Uterus (tissue), 2 donors: ENCODE measurements at regions not wholly inside any gene's neighbourhood (a gene's known extent, or its start where the extent isn't known, plus 50 kb on each side); places are given as distances from the start of the nearest gene placed in this dataset.

Experiments
- POLR2A ChIP-seq, 2 donors: fragments of 450-650 bp; IDR thresholded peaks; one replicate each; pipeline ENCODE4 v1.6.1; 2016; ENCODE audit warnings: antibody characterized with exemption in 2 of 2, mild to moderate bottlenecking in 1 of 2, moderate library complexity in 1 of 2
- TF ChIP-seq, protein P1 (sequence below), 4 experiments: fragments of 200-600 bp in 2 of 4; fragments of 450-650 bp in 2 of 4; sonication (generic) in 2 of 4; IDR thresholded peaks; one replicate each; pipeline ENCODE4 v1.5.1; 2016 to 2019; ENCODE audit warnings: antibody characterized with exemption in 4 of 4, mild to moderate bottlenecking in 2 of 4, moderate library complexity in 1 of 4

- TF ChIP-seq POLR2A (IDR thresholded peaks at IDR 0.05) = no peak
- TF ChIP-seq, protein P1, sequence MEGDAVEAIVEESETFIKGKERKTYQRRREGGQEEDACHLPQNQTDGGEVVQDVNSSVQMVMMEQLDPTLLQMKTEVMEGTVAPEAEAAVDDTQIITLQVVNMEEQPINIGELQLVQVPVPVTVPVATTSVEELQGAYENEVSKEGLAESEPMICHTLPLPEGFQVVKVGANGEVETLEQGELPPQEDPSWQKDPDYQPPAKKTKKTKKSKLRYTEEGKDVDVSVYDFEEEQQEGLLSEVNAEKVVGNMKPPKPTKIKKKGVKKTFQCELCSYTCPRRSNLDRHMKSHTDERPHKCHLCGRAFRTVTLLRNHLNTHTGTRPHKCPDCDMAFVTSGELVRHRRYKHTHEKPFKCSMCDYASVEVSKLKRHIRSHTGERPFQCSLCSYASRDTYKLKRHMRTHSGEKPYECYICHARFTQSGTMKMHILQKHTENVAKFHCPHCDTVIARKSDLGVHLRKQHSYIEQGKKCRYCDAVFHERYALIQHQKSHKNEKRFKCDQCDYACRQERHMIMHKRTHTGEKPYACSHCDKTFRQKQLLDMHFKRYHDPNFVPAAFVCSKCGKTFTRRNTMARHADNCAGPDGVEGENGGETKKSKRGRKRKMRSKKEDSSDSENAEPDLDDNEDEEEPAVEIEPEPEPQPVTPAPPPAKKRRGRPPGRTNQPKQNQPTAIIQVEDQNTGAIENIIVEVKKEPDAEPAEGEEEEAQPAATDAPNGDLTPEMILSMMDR (IDR thresholded peaks at IDR 0.05) = no peak
These were observed 50.9 kb upstream of the PALMD start for GRCh38 chr1:99595041-99595440.
